Liver (tissue), 8 donors: ENCODE measurements at regions not wholly inside any gene's neighbourhood (a gene's known extent, or its start where the extent isn't known, plus 50 kb on each side); places are given as distances from the start of the nearest gene placed in this dataset.

Source experiments
- DNase-seq: peaks from one replicate; pipeline ENCODE4 v3.0.0-alpha.2; 2017; ENCODE audit warnings: low spot score
- H3K27ac ChIP-seq, 2 donors: one replicate each; pipeline ENCODE4 v1.7.0; 2013; ENCODE audit warnings: inconsistent platforms in 2 of 2, low read length in 2 of 2, control low read depth in 1 of 2, low read depth in 1 of 2, mild to moderate bottlenecking in 1 of 2
- H3K27me3 ChIP-seq, 4 donors: one replicate each; pipeline versions ENCODE4 v1.6.1 to v1.7.0; 2013; ENCODE audit warnings: low read length in 3 of 4, inconsistent platforms in 1 of 4, mild to moderate bottlenecking in 1 of 4, moderate library complexity in 1 of 4; ENCODE audit not compliant: control insufficient read depth in 4 of 4, insufficient read depth in 4 of 4
- H3K36me3 ChIP-seq, 4 donors: one replicate each; pipeline versions ENCODE4 v1.6.1 to v1.7.0; 2013; ENCODE audit warnings: low read length in 3 of 4, mild to moderate bottlenecking in 3 of 4, low read depth in 1 of 4, moderate library complexity in 1 of 4; ENCODE audit not compliant: control insufficient read depth in 4 of 4, insufficient read depth in 3 of 4
- H3K4me1 ChIP-seq, 4 donors: one replicate each; pipeline versions ENCODE4 v1.6.1 to v1.7.0; 2013; ENCODE audit warnings: low read length in 3 of 4, mild to moderate bottlenecking in 3 of 4, moderate library complexity in 1 of 4; ENCODE audit not compliant: control insufficient read depth in 4 of 4, insufficient read depth in 4 of 4
- H3K4me3 ChIP-seq, 3 donors: one replicate each; pipeline versions ENCODE4 v1.6.1 to v1.7.0; 2013; ENCODE audit warnings: low read length in 3 of 3, control low read depth in 1 of 3, low read depth in 1 of 3, mild to moderate bottlenecking in 1 of 3
- H3K9ac ChIP-seq, 2 donors: one replicate each; pipeline ENCODE4 v1.7.0; 2013; ENCODE audit warnings: low read length in 2 of 2, mild to moderate bottlenecking in 2 of 2, moderate library complexity in 2 of 2, control low read depth in 1 of 2, low read depth in 1 of 2
- H3K9me3 ChIP-seq, 4 donors: one replicate each; pipeline versions ENCODE4 v1.6.1 to v1.7.0; 2013; ENCODE audit warnings: low read length in 3 of 4; ENCODE audit not compliant: control insufficient read depth in 4 of 4
- ATF3 ChIP-seq: IDR thresholded peaks from 2 replicates; pipeline ENCODE4 v1.6.1; 2016; ENCODE audit warnings: antibody characterized with exemption
- CTCF ChIP-seq: fragments of 150-350 bp; IDR thresholded peaks from 2 replicates; pipeline ENCODE4 v1.5.1; 2017; ENCODE audit warnings: improper control_type of control experiment, low read depth, low read length; ENCODE audit not compliant: missing input control
- EGR1 ChIP-seq, 2 donors: IDR thresholded peaks; 2 replicates each; pipeline ENCODE4 v1.6.1; 2016 to 2018; ENCODE audit warnings: antibody characterized with exemption in 2 of 2, low read depth in 2 of 2
- FOXA1 ChIP-seq: IDR thresholded peaks from 2 replicates; pipeline ENCODE4 v1.6.1; 2016; ENCODE audit warnings: antibody characterized with exemption
- FOXA2 ChIP-seq: IDR thresholded peaks from 2 replicates; pipeline ENCODE4 v1.6.1; 2016; ENCODE audit warnings: antibody characterized with exemption
- GABPA ChIP-seq, 2 donors: IDR thresholded peaks in 1 of 2; conservative IDR thresholded peaks in 1 of 2; 2 replicates each; pipeline ENCODE4 v1.6.1; 2016; ENCODE audit warnings: antibody characterized with exemption in 2 of 2, mild to moderate bottlenecking in 1 of 2, moderate library complexity in 1 of 2
- HNF4A ChIP-seq, 2 donors: conservative IDR thresholded peaks; 2 replicates each; pipeline ENCODE4 v1.6.1; 2016; ENCODE audit warnings: antibody characterized with exemption in 2 of 2, mild to moderate bottlenecking in 2 of 2
- HNF4G ChIP-seq: IDR thresholded peaks from 2 replicates; pipeline ENCODE4 v1.6.1; 2016; ENCODE audit warnings: antibody characterized with exemption
- JUND ChIP-seq, 2 donors: IDR thresholded peaks; 2 replicates each; pipeline ENCODE4 v1.6.1; 2016; ENCODE audit warnings: antibody characterized with exemption in 2 of 2
- MAX ChIP-seq: IDR thresholded peaks from 2 replicates; pipeline ENCODE4 v1.6.1; 2016; ENCODE audit warnings: antibody characterized with exemption
- NR2F2 ChIP-seq: IDR thresholded peaks from 2 replicates; pipeline ENCODE4 v1.6.1; 2016; ENCODE audit warnings: antibody characterized with exemption
- RAD21 ChIP-seq, 2 donors: IDR thresholded peaks; 2 replicates each; pipeline ENCODE4 v1.6.1; 2016; ENCODE audit warnings: antibody characterized with exemption in 2 of 2, mild to moderate bottlenecking in 2 of 2
- REST ChIP-seq: IDR thresholded peaks from 2 replicates; pipeline ENCODE4 v1.6.1; 2016; ENCODE audit warnings: antibody characterized with exemption, mild to moderate bottlenecking
- RXRA ChIP-seq, 2 donors: IDR thresholded peaks; 2 replicates each; pipeline ENCODE4 v1.6.1; 2017 to 2018; ENCODE audit warnings: antibody characterized with exemption in 2 of 2, mild to moderate bottlenecking in 1 of 2
- SP1 ChIP-seq: IDR thresholded peaks from 2 replicates; pipeline ENCODE4 v1.6.1; 2018; ENCODE audit warnings: antibody characterized with exemption, mild to moderate bottlenecking
- TAF1 ChIP-seq: conservative IDR thresholded peaks from 2 replicates; pipeline ENCODE4 v1.6.1; 2016; ENCODE audit warnings: antibody characterized with exemption, mild to moderate bottlenecking
- YY1 ChIP-seq: IDR thresholded peaks from 2 replicates; pipeline ENCODE4 v1.6.1; 2016; ENCODE audit warnings: antibody characterized with exemption, mild to moderate bottlenecking
- ZBTB33 ChIP-seq: IDR thresholded peaks from 2 replicates; pipeline ENCODE4 v1.6.1; 2016; ENCODE audit warnings: antibody characterized with exemption
- WGBS: extraction: QIAGEN DNeasy Blood & Tissue Kit; methylation state at CpG from one replicate; pipeline ENCODE4 v1.1.7; 2013; 5-methylcytosine and 5-hydroxymethylcytosine counted together
- donor health status: healthy.
- donor health status: healthy.
- donor health status: healthy.
- donor health status: healthy.
- donor health status: healthy.

- no peak overlapping the region for H3K27ac ChIP-seq
- no peaks in the 10 kb centered on the region for H3K9me3 ChIP-seq
- no peaks in the 10 kb centered on the region for H3K27me3 ChIP-seq
- DNase-seq: no peak
- H3K4me1 ChIP-seq: no peaks in the 10 kb centered on the region
- H3K36me3 ChIP-seq: no peaks in the 10 kb centered on the region
- WGBS: 84% methylated on average over 19 of the region's 19 CpGs
- no peak overlapping the region for H3K9ac ChIP-seq
- TF ChIP-seq YY1: no peak
- no peak for TF ChIP-seq EGR1 (IDR thresholded peaks at IDR 0.05; ENCODE audit: low read depth in 2 of 2)
- no peak for TF ChIP-seq ZBTB33
- TF ChIP-seq FOXA1: no peak
- TF ChIP-seq HNF4A (conservative IDR thresholded peaks at IDR 0.05): no peak
- TF ChIP-seq FOXA2: no peak
- TF ChIP-seq JUND (IDR thresholded peaks at IDR 0.05): no peak
- no peak for TF ChIP-seq TAF1
- no peak for TF ChIP-seq MAX
- no peak for TF ChIP-seq GABPA (IDR thresholded peaks at IDR 0.05 in 1 of 2, conservative IDR thresholded peaks at IDR 0.05 in 1 of 2)
- H3K4me3 ChIP-seq: no peak overlapping the region
Measured at GRCh38 chr18:10067670-10068659, 154.1 kb downstream of the VAPA start.

GRCh38 chr18:10068766-10069567 is 155.2 kb downstream of the VAPA start:
- WGBS: 93% methylated on average over 22 of the region's 22 CpGs
- no peaks in the 10 kb centered on the region for H3K4me1 ChIP-seq
- no peak overlapping the region for H3K4me3 ChIP-seq
- H3K27me3 ChIP-seq: no peaks in the 10 kb centered on the region
- no peaks in the 10 kb centered on the region for H3K9me3 ChIP-seq
- H3K27ac ChIP-seq: no peak overlapping the region
- TF ChIP-seq MAX (no peak), RAD21 (IDR thresholded peaks at IDR 0.05) (no peak), JUND (IDR thresholded peaks at IDR 0.05) (no peak), HNF4A (conservative IDR thresholded peaks at IDR 0.05) (no peak), ATF3 (no peak), FOXA2 (no peak), NR2F2 (no peak), RXRA (IDR thresholded peaks at IDR 0.05) (no peak), FOXA1 (no peak), SP1 (no peak), ZBTB33 (no peak), TAF1 (no peak), EGR1 (IDR thresholded peaks at IDR 0.05; ENCODE audit: low read depth in 2 of 2) (no peak), GABPA (IDR thresholded peaks at IDR 0.05 in 1 of 2, conservative IDR thresholded peaks at IDR 0.05 in 1 of 2) (no peak), YY1 (no peak), HNF4G (no peak), REST (no peak), CTCF (no peak)
- DNase-seq: no peak
- H3K9ac ChIP-seq: no peak overlapping the region
- no peaks in the 10 kb centered on the region for H3K36me3 ChIP-seq
